GM23248 (cell line): ENCODE measurements at regions not wholly inside any gene's neighbourhood (a gene's known extent, or its start where the extent isn't known, plus 50 kb on each side); places are given as distances from the start of the nearest gene placed in this dataset.

Experiments
- EZH2 ChIP-seq: fragments of 200-600 bp; sonication (generic); IDR thresholded peaks from 2 replicates; pipeline ENCODE4 v1.6.1; 2018; ENCODE audit warnings: antibody characterized with exemption, mild to moderate bottlenecking; ENCODE audit not compliant: insufficient read depth, poor library complexity, severe bottlenecking
- EZH2phosphoT487 ChIP-seq: fragments of 200-600 bp; sonication (generic); IDR thresholded peaks from 2 replicates; pipeline ENCODE4 v1.6.1; 2018; ENCODE audit warnings: antibody characterized with exemption, moderate library complexity, mild to moderate bottlenecking, low read depth; ENCODE audit not compliant: insufficient read depth

DNA sequence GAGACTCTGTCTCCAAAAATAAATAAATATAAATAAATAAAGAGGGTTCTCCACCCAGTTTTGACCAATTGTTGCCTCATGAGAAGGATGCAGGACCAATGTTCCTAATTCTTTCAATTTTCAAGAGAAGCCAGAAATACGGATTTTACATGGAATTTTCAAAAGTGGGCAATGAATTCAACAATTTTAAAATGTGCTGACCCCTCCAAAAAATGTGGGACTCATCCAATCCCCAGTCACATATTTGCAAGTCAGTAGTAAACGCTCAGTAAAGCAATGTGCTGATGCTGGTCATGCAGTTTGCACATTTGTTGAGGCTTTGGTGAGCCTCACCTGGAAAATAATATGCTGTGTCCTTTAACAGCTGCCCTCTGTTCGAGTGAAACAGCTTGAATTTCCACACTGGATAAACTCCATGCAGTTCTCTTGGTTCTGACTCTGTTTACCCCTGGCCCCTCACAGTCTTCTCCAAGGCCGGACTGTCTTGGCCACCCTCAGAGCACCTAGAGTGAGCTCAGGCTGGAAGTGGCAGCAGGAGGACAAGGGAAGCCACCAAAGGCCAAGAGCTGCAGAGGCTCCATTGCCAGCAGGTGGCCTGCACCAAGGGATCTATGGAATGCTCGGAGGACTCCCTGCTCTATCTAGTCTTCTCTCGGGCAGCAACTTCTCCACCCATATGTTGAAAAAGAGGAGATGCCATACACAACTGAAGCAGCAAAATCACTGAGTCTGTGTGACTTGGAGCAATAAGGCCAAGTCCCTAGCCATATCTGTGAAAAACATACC lies 246.8 kb downstream of the UACA start:
- no peak for TF ChIP-seq EZH2
- TF ChIP-seq EZH2phosphoT487, result no peak
